Ishikawa (cell line): ENCODE measurements at regions not wholly inside any gene's neighbourhood (a gene's known extent, or its start where the extent isn't known, plus 50 kb on each side); places are given as distances from the start of the nearest gene placed in this dataset.

Source experiments
- EGR1 ChIP-seq: IDR thresholded peaks from 2 replicates; pipeline ENCODE4 v1.6.1; 2012
- EP300 ChIP-seq: IDR thresholded peaks from 2 replicates; pipeline ENCODE4 v1.6.1; 2012; ENCODE audit warnings: borderline replicate concordance
- MAX ChIP-seq: IDR thresholded peaks from 2 replicates; pipeline ENCODE4 v1.6.1; 2012
- RAD21 ChIP-seq: IDR thresholded peaks from 2 replicates; pipeline ENCODE4 v1.6.1; 2012; ENCODE audit warnings: low read depth
- REST ChIP-seq: IDR thresholded peaks from 2 replicates; pipeline ENCODE4 v1.6.1; 2012; ENCODE audit warnings: low read depth, mild to moderate bottlenecking
- YY1 ChIP-seq: IDR thresholded peaks from 2 replicates; pipeline ENCODE4 v1.6.1; 2012; ENCODE audit warnings: low read depth
- ZBTB7A ChIP-seq: IDR thresholded peaks from 2 replicates; pipeline ENCODE4 v1.6.1; 2012; ENCODE audit warnings: low read depth

GRCh38 chr5:91219091-91219802 lies 163.9 kb downstream of the ARRDC3 start:
- no peak for TF ChIP-seq RAD21
- TF ChIP-seq ZBTB7A = no peak
- TF ChIP-seq REST = no peak
- no peak for TF ChIP-seq MAX
- TF ChIP-seq YY1 = no peak
- TF ChIP-seq EGR1 = no peak
- TF ChIP-seq EP300 = no peak
